T-helper 17 cell (primary cell): ENCODE measurements at regions not wholly inside any gene's neighbourhood (a gene's known extent, or its start where the extent isn't known, plus 50 kb on each side); places are given as distances from the start of the nearest gene placed in this dataset.

Experiments
- ATAC-seq: fragments of 150-1000 bp; cut with Tn5 transposase; 2 replicates; pipeline ENCODE4 v1.10.0; 2021; ENCODE audit warnings: mild to moderate bottlenecking, moderate library complexity
- DNase-seq, 3 donors: peaks; one replicate each; pipeline versions ENCODE4 v3.0.0 to v3.0.0-alpha.2; 2020 to 2021
- H3K9me3 ChIP-seq: one replicate; pipeline ENCODE4 v1.7.0; 2013; ENCODE audit warnings: low read length, mild to moderate bottlenecking; ENCODE audit not compliant: control insufficient read depth, poor library complexity, severe bottlenecking
- H3K27ac Mint-ChIP-seq: one replicate; pipeline ENCODE4 v1.8.0; 2022; ENCODE audit warnings: mild to moderate bottlenecking, moderate library complexity, mixed read lengths
- H3K27me3 Mint-ChIP-seq: one replicate; pipeline ENCODE4 v1.8.0; 2022; ENCODE audit warnings: mixed read lengths
- H3K36me3 Mint-ChIP-seq: one replicate; pipeline ENCODE4 v1.8.0; 2022; ENCODE audit warnings: low read depth, mixed read lengths
- H3K4me1 Mint-ChIP-seq: one replicate; pipeline ENCODE4 v1.8.0; 2022; ENCODE audit warnings: mild to moderate bottlenecking, mixed read lengths
- H3K4me3 Mint-ChIP-seq: one replicate; pipeline ENCODE4 v1.8.0; 2022; ENCODE audit warnings: mild to moderate bottlenecking, moderate library complexity, mixed read lengths

GRCh38 chr18:40109252-40110049, 1845.6 kb upstream of the PIK3C3 start:
- ATAC-seq: no peak
- H3K4me1 Mint-ChIP-seq: no peaks in the 10 kb centered on the region
- H3K9me3 ChIP-seq: no peaks in the 10 kb centered on the region
- no peaks in the 10 kb centered on the region for H3K27me3 Mint-ChIP-seq
- DNase-seq: no peak
- no peak overlapping the region for H3K27ac Mint-ChIP-seq
- H3K36me3 Mint-ChIP-seq: no peaks in the 10 kb centered on the region
- no peak overlapping the region for H3K4me3 Mint-ChIP-seq

- DNase-seq: no peak
- ATAC-seq: no peak
- Mint-ChIP-seq H3K4me1 (no peaks in the 10 kb centered on the region), H3K4me3 (no peak overlapping the region), H3K27ac (no peak overlapping the region), H3K27me3 (no peaks in the 10 kb centered on the region), H3K36me3 (no peaks in the 10 kb centered on the region)
- H3K9me3 ChIP-seq: no peaks in the 10 kb centered on the region
These were observed 1846.4 kb upstream of the PIK3C3 start for GRCh38 chr18:40108596-40108995.

- DNase-seq (no peak), ATAC-seq (no peak)
- no peaks in the 10 kb centered on the region for H3K4me1 Mint-ChIP-seq
- H3K27ac Mint-ChIP-seq: no peak overlapping the region
- H3K27me3 Mint-ChIP-seq: no peaks in the 10 kb centered on the region
- no peak overlapping the region for H3K4me3 Mint-ChIP-seq
- no peaks in the 10 kb centered on the region for H3K9me3 ChIP-seq
- no peaks in the 10 kb centered on the region for H3K36me3 Mint-ChIP-seq
These were observed 1852.1 kb upstream of the PIK3C3 start for GRCh38 chr18:40102903-40103302.

GRCh38 chr18:40099641-40100040, 1855.4 kb upstream of the PIK3C3 start:
- Mint-ChIP-seq H3K36me3 (no peaks in the 10 kb centered on the region), H3K4me3 (no peak overlapping the region), H3K4me1 (no peaks in the 10 kb centered on the region), H3K27me3 (no peaks in the 10 kb centered on the region), H3K27ac (no peak overlapping the region)
- ATAC-seq (no peak), DNase-seq (no peak)
- H3K9me3 ChIP-seq: no peaks in the 10 kb centered on the region

- H3K27me3 Mint-ChIP-seq: no peaks in the 10 kb centered on the region
- H3K4me1 Mint-ChIP-seq: no peaks in the 10 kb centered on the region
- no peak overlapping the region for H3K4me3 Mint-ChIP-seq
- no peaks in the 10 kb centered on the region for H3K36me3 Mint-ChIP-seq
- H3K9me3 ChIP-seq: no peaks in the 10 kb centered on the region
- DNase-seq: no peak
- H3K27ac Mint-ChIP-seq: no peak overlapping the region
- no peak for ATAC-seq
These were observed 1858.4 kb upstream of the PIK3C3 start for GRCh38 chr18:40096675-40097074.

- Mint-ChIP-seq H3K27ac (no peak overlapping the region), H3K36me3 (no peaks in the 10 kb centered on the region), H3K4me3 (no peak overlapping the region), H3K27me3 (no peaks in the 10 kb centered on the region), H3K4me1 (no peaks in the 10 kb centered on the region)
- ATAC-seq (no peak), DNase-seq (no peak)
- no peaks in the 10 kb centered on the region for H3K9me3 ChIP-seq
These were observed 1860.6 kb upstream of the PIK3C3 start for GRCh38 chr18:40094441-40094840.

- H3K4me1 Mint-ChIP-seq: no peaks in the 10 kb centered on the region
- DNase-seq: no peak
These were observed 1866.9 kb upstream of the PIK3C3 start for GRCh38 chr18:40088130-40088529.

GRCh38 chr18:40079786-40080185, 1875.2 kb upstream of the PIK3C3 start:
- no peak for DNase-seq
- no peaks in the 10 kb centered on the region for H3K36me3 Mint-ChIP-seq

More at GRCh38 chr18:40088130-40088529, 1866.9 kb upstream of the PIK3C3 start:
- H3K9me3 ChIP-seq: no peaks in the 10 kb centered on the region
- H3K27me3 Mint-ChIP-seq: no peaks in the 10 kb centered on the region
- no peaks in the 10 kb centered on the region for H3K36me3 Mint-ChIP-seq
- ATAC-seq: no peak
- no peak overlapping the region for H3K27ac Mint-ChIP-seq
- H3K4me3 Mint-ChIP-seq: no peak overlapping the region

GRCh38 chr18:40075616-40076015, 1879.4 kb upstream of the PIK3C3 start:
- H3K27ac Mint-ChIP-seq: no peak overlapping the region
- H3K4me1 Mint-ChIP-seq: no peaks in the 10 kb centered on the region
- DNase-seq (no peak), ATAC-seq (no peak)
- H3K27me3 Mint-ChIP-seq: no peaks in the 10 kb centered on the region
- peaks cover 3% of the 10 kb centered on the region for H3K9me3 ChIP-seq
- no peak overlapping the region for H3K4me3 Mint-ChIP-seq
- no peaks in the 10 kb centered on the region for H3K36me3 Mint-ChIP-seq

More at GRCh38 chr18:40079786-40080185, 1875.2 kb upstream of the PIK3C3 start:
- Mint-ChIP-seq H3K27me3 (no peaks in the 10 kb centered on the region), H3K27ac (no peak overlapping the region), H3K4me1 (no peaks in the 10 kb centered on the region), H3K4me3 (no peak overlapping the region)
- no peak for ATAC-seq
- H3K9me3 ChIP-seq: peaks cover 3% of the 10 kb centered on the region

- H3K27ac Mint-ChIP-seq: no peak overlapping the region
- no peaks in the 10 kb centered on the region for H3K27me3 Mint-ChIP-seq
- no peak overlapping the region for H3K4me3 Mint-ChIP-seq
- H3K4me1 Mint-ChIP-seq: no peaks in the 10 kb centered on the region
- DNase-seq: no peak
- ATAC-seq: no peak
- peaks cover 3% of the 10 kb centered on the region for H3K9me3 ChIP-seq
- no peaks in the 10 kb centered on the region for H3K36me3 Mint-ChIP-seq
These were observed 1882.3 kb upstream of the PIK3C3 start for GRCh38 chr18:40072761-40073160.

- ATAC-seq (no peak), DNase-seq (no peak)
- H3K4me3 Mint-ChIP-seq: no peak overlapping the region
- no peaks in the 10 kb centered on the region for H3K36me3 Mint-ChIP-seq
- no peaks in the 10 kb centered on the region for H3K4me1 Mint-ChIP-seq
- H3K9me3 ChIP-seq: no peaks in the 10 kb centered on the region
- no peak overlapping the region for H3K27ac Mint-ChIP-seq
- no peaks in the 10 kb centered on the region for H3K27me3 Mint-ChIP-seq
These were observed 1888.7 kb upstream of the PIK3C3 start for GRCh38 chr18:40066368-40066767.

GRCh38 chr18:40063488-40063887, 1891.5 kb upstream of the PIK3C3 start:
- Mint-ChIP-seq H3K4me1 (no peaks in the 10 kb centered on the region), H3K4me3 (no peak overlapping the region), H3K27ac (no peak overlapping the region), H3K36me3 (no peaks in the 10 kb centered on the region), H3K27me3 (no peaks in the 10 kb centered on the region)
- ATAC-seq (no peak), DNase-seq (no peak)
- H3K9me3 ChIP-seq: no peaks in the 10 kb centered on the region

- Mint-ChIP-seq H3K27ac (no peak overlapping the region), H3K36me3 (no peaks in the 10 kb centered on the region), H3K4me3 (no peak overlapping the region), H3K4me1 (no peaks in the 10 kb centered on the region), H3K27me3 (no peaks in the 10 kb centered on the region)
- ATAC-seq (no peak), DNase-seq (no peak)
- no peaks in the 10 kb centered on the region for H3K9me3 ChIP-seq
These were observed 1893.9 kb upstream of the PIK3C3 start for GRCh38 chr18:40061086-40061485.

- no peaks in the 10 kb centered on the region for H3K9me3 ChIP-seq
- ATAC-seq (no peak), DNase-seq (no peak)
- H3K27ac Mint-ChIP-seq: no peak overlapping the region
- no peaks in the 10 kb centered on the region for H3K27me3 Mint-ChIP-seq
- no peaks in the 10 kb centered on the region for H3K4me1 Mint-ChIP-seq
- no peak overlapping the region for H3K4me3 Mint-ChIP-seq
- H3K36me3 Mint-ChIP-seq: no peaks in the 10 kb centered on the region
These were observed 1894.5 kb upstream of the PIK3C3 start for GRCh38 chr18:40060562-40060961.
